ENCODE measurements at regions not wholly inside any gene's neighbourhood (a gene's known extent, or its start where the extent isn't known, plus 50 kb on each side); places are given as distances from the start of the nearest gene placed in this dataset.

GRCh38 chr6:113694278-113695077, 162.7 kb upstream of the MARCKS start:
- DNase-seq, result no peak
- H3K9me3 ChIP-seq, result no peaks in the 10 kb centered on the region
- H3K9ac ChIP-seq (ENCODE audit: low read depth in 2 of 2, low read length in 2 of 2), result no peak overlapping the region
- TF ChIP-seq CTCF (IDR thresholded peaks at IDR 0.05), result no peak
- H3K27me3 ChIP-seq, result no peaks in the 10 kb centered on the region
- intact Hi-C loops (cut with DNase I), result no loop called here
- no peak overlapping the region for H3K4me3 ChIP-seq
- H3K36me3 ChIP-seq, result no peaks in the 10 kb centered on the region
- no peaks in the 10 kb centered on the region for H3K4me1 ChIP-seq
- H3K27ac ChIP-seq, result no peak overlapping the region

GRCh38 chr6:113695516-113695915, 161.6 kb upstream of the MARCKS start:
- intact Hi-C loops (cut with DNase I), result no loop called here
- H3K4me1 ChIP-seq, result no peaks in the 10 kb centered on the region
- no peaks in the 10 kb centered on the region for H3K27me3 ChIP-seq
- H3K27ac ChIP-seq, result no peak overlapping the region
- H3K36me3 ChIP-seq, result no peaks in the 10 kb centered on the region
- no peaks in the 10 kb centered on the region for H3K9me3 ChIP-seq
- TF ChIP-seq CTCF (IDR thresholded peaks at IDR 0.05), result no peak
- DNase-seq, result no peak
- no peak overlapping the region for H3K9ac ChIP-seq (ENCODE audit: low read depth in 2 of 2, low read length in 2 of 2)
- no peak overlapping the region for H3K4me3 ChIP-seq

DNA sequence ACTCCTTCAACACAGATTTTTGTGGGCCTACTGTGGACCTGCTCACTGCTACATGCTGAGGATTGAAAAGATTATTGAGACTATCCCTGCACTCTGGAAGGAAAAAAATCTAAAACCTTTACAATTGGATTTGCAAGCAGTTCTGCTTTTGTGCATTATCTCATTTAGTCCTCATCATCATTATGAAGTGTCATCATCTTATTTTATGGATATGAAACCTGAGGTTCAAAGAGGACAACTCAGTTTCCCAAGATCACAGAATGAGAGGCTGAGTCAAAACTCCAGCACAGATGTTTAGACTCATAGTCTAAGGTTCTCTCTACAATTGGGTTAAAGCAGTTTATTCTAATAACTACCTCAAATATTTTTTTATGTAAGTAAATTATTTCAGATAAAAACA, 160.2 kb upstream of the MARCKS start:
- Histone ChIP-seq H3K4me3 (no peak overlapping the region), H3K36me3 (no peaks in the 10 kb centered on the region), H3K9me3 (no peaks in the 10 kb centered on the region), H3K27me3 (no peaks in the 10 kb centered on the region), H3K4me1 (no peaks in the 10 kb centered on the region), H3K27ac (no peak overlapping the region), H3K9ac (ENCODE audit: low read depth in 2 of 2, low read length in 2 of 2) (no peak overlapping the region)
- intact Hi-C loops (cut with DNase I), result no loop called here
- no peak for DNase-seq
- no peak for TF ChIP-seq CTCF (IDR thresholded peaks at IDR 0.05)

- H3K27ac ChIP-seq, result no peak overlapping the region
- TF ChIP-seq CTCF (IDR thresholded peaks at IDR 0.05), result no peak
- intact Hi-C loops (cut with DNase I), result no loop called here
- no peaks in the 10 kb centered on the region for H3K9me3 ChIP-seq
- H3K4me1 ChIP-seq, result no peaks in the 10 kb centered on the region
- no peaks in the 10 kb centered on the region for H3K27me3 ChIP-seq
- H3K36me3 ChIP-seq, result no peaks in the 10 kb centered on the region
- no peak for DNase-seq
- H3K9ac ChIP-seq (ENCODE audit: low read depth in 2 of 2, low read length in 2 of 2), result no peak overlapping the region
- H3K4me3 ChIP-seq, result no peak overlapping the region
Observed at GRCh38 chr6:113697632-113698410, 159.3 kb upstream of the MARCKS start.

GRCh38 chr6:113699239-113699638, 157.9 kb upstream of the MARCKS start:
- no peak overlapping the region for H3K9ac ChIP-seq (ENCODE audit: low read depth in 2 of 2, low read length in 2 of 2)
- no peaks in the 10 kb centered on the region for H3K9me3 ChIP-seq
- H3K27me3 ChIP-seq, result no peaks in the 10 kb centered on the region
- no peak overlapping the region for H3K4me3 ChIP-seq
- no peak overlapping the region for H3K27ac ChIP-seq
- H3K4me1 ChIP-seq, result no peaks in the 10 kb centered on the region
- no peaks in the 10 kb centered on the region for H3K36me3 ChIP-seq
- TF ChIP-seq CTCF (IDR thresholded peaks at IDR 0.05), result no peak
- no peak for DNase-seq
- intact Hi-C loops (cut with DNase I), result no loop called here
